Iris pigment epithelial cell (primary cell): ENCODE measurements at regions not wholly inside any gene's neighbourhood (a gene's known extent, or its start where the extent isn't known, plus 50 kb on each side); places are given as distances from the start of the nearest gene placed in this dataset.

Source experiments
- DNase-seq: peaks from one replicate; pipeline ENCODE4 v3.0.0-alpha.2; 2011; ENCODE audit warnings: low read depth

- no peak for DNase-seq
These were observed 262.0 kb downstream of the HIVEP2 start for GRCh38 chr6:142682985-142683384.

- DNase-seq, result no peak
These were observed 261.2 kb downstream of the HIVEP2 start for GRCh38 chr6:142683714-142684141.

- no peak for DNase-seq
These were observed 260.6 kb downstream of the HIVEP2 start for GRCh38 chr6:142684371-142684770.

- DNase-seq, result peak; percentile 19
These were observed 259.0 kb downstream of the HIVEP2 start for GRCh38 chr6:142685852-142686506.

- DNase-seq, result peak; percentile 12
These were observed 258.5 kb downstream of the HIVEP2 start for GRCh38 chr6:142686507-142686887.

GRCh38 chr6:142692942-142693341 lies 252.0 kb downstream of the HIVEP2 start:
- peak; percentile 87 for DNase-seq

GRCh38 chr6:142693441-142693840 lies 251.5 kb downstream of the HIVEP2 start:
- peak; percentile 62 for DNase-seq

GRCh38 chr6:142694054-142694453 lies 250.9 kb downstream of the HIVEP2 start:
- peak; percentile 39 for DNase-seq

- DNase-seq, result no peak
These were observed 250.0 kb downstream of the HIVEP2 start for GRCh38 chr6:142695016-142695415.

GRCh38 chr6:142696123-142697000 lies 248.6 kb downstream of the HIVEP2 start:
- DNase-seq, result no peak

- no peak for DNase-seq
These were observed 248.0 kb downstream of the HIVEP2 start for GRCh38 chr6:142697001-142697335.

GRCh38 chr6:142697922-142698321 lies 247.1 kb downstream of the HIVEP2 start:
- no peak for DNase-seq

- no peak for DNase-seq
These were observed 246.2 kb downstream of the HIVEP2 start for GRCh38 chr6:142698751-142699150.

- no peak for DNase-seq
These were observed 245.6 kb downstream of the HIVEP2 start for GRCh38 chr6:142699391-142699790.

- no peak for DNase-seq
These were observed 244.9 kb downstream of the HIVEP2 start for GRCh38 chr6:142700032-142700431.

- no peak for DNase-seq
These were observed 244.2 kb downstream of the HIVEP2 start for GRCh38 chr6:142700671-142701312.
